GM12878 (cell line): ENCODE measurements at regions not wholly inside any gene's neighbourhood (a gene's known extent, or its start where the extent isn't known, plus 50 kb on each side); places are given as distances from the start of the nearest gene placed in this dataset.

Source experiments
- ATAC-seq: fragments of 200-7000 bp; cut with Tn5 transposase; 3 replicates; pipeline ENCODE4 v1.9.1; 2020; ENCODE audit warnings: mild to moderate bottlenecking, moderate library complexity
- BruUV-seq: library from RNA; stranded (reverse); fragments of 400-500 nt; replicated peaks from 2 replicates; lab custom pipeline; 2021; lab: Mats Ljungman, UMichigan
- CTCF ChIA-PET: fragments of 300-600 bp; sonication (Branson Sonifier 250); formaldehyde crosslinking; extraction: SDS; loops from one replicate; lab custom pipeline; 2021; ENCODE audit warnings: inconsistent platforms; lab: Yijun Ruan, JAX
- POLR2A ChIA-PET: fragments of 350-600 bp; formaldehyde crosslinking; extraction: SDS; loops from one replicate; lab custom pipeline; 2021; ENCODE audit warnings: inconsistent platforms; lab: Charles Lee
- RAD21 ChIA-PET: fragments of 300-600 bp; sonication (Branson Sonifier 250); formaldehyde crosslinking; loops from one replicate; lab custom pipeline; 2023; ENCODE audit warnings: antibody characterized with exemption; ENCODE audit not compliant: unreplicated experiment; lab: Charles Lee
- SMC1A ChIA-PET: fragments of 300-600 bp; sonication (Branson Sonifier 250); formaldehyde crosslinking; loops from one replicate; lab custom pipeline; 2023; ENCODE audit not compliant: unreplicated experiment, uncharacterized antibody; lab: Charles Lee
- DNase-seq: peaks from one replicate; pipeline ENCODE4 v3.0.0-alpha.2; 2011; ENCODE audit warnings: low read depth, low spot score
- FAIRE-seq: peaks from 3 replicates; lab custom pipeline; 2011; peaks lifted over from hg19 to GRCh38; lab: Jason Lieb, UNC
- H2AFZ ChIP-seq: 2 replicates; pipeline ENCODE4 v1.6.0; 2011; ENCODE audit warnings: low read depth, low read length, control low read depth; ENCODE audit not compliant: control insufficient read depth
- H3K27ac ChIP-seq: 2 replicates; pipeline ENCODE4 v1.5.1; 2011; ENCODE audit warnings: control low read depth; ENCODE audit not compliant: control insufficient read depth, insufficient read depth
- H3K27me3 ChIP-seq, 2 experiments: replicated peaks in 1 of 2; 2 replicates each; pipeline versions ENCODE4 v1.6.0 to v1.6.1; 2011; ENCODE audit warnings: low read length in 1 of 2; ENCODE audit not compliant: control insufficient read depth in 2 of 2, insufficient read depth in 2 of 2
- H3K36me3 ChIP-seq, 2 experiments: 2 replicates each; pipeline ENCODE4 v1.5.1; 2011; ENCODE audit warnings: low read length in 1 of 2; ENCODE audit not compliant: control insufficient read depth in 2 of 2, insufficient read depth in 2 of 2
- H3K4me1 ChIP-seq: 2 replicates; pipeline ENCODE4 v1.6.1; 2011; ENCODE audit warnings: mild to moderate bottlenecking, low read length, moderate library complexity, mixed read lengths; ENCODE audit not compliant: control insufficient read depth, insufficient read depth
- H3K4me2 ChIP-seq: 2 replicates; pipeline ENCODE4 v1.6.0; 2011; ENCODE audit warnings: control low read depth; ENCODE audit not compliant: control insufficient read depth, insufficient read depth
- H3K4me3 ChIP-seq: fragments of 200-600 bp; sonication (generic); 2 replicates; pipeline ENCODE4 v1.5.1; 2016
- H3K79me2 ChIP-seq: 2 replicates; pipeline ENCODE4 v1.6.0; 2011; ENCODE audit warnings: low read length; ENCODE audit not compliant: control insufficient read depth, insufficient read depth
- H3K9ac ChIP-seq: 2 replicates; pipeline ENCODE4 v1.8.0; 2011; ENCODE audit warnings: low read length, control low read depth, mixed read lengths; ENCODE audit not compliant: control insufficient read depth, insufficient read depth
- H3K9me3 ChIP-seq: replicated peaks from 3 replicates; pipeline ENCODE4 v1.5.1; 2011; ENCODE audit warnings: mild to moderate bottlenecking, low read length; ENCODE audit not compliant: control insufficient read depth, insufficient read depth
- H4K20me1 ChIP-seq: 2 replicates; pipeline ENCODE4 v1.6.0; 2011; ENCODE audit not compliant: control insufficient read depth, insufficient read depth
- E2F8 ChIP-seq: fragments of 450-650 bp; IDR thresholded peaks from 2 replicates; pipeline ENCODE4 v1.6.1; 2018; ENCODE audit warnings: mild to moderate bottlenecking, low read depth, moderate library complexity; ENCODE audit not compliant: partially characterized antibody
- E4F1 ChIP-seq: fragments of 450-650 bp; IDR thresholded peaks from 2 replicates; pipeline ENCODE4 v1.6.1; 2018; ENCODE audit warnings: borderline replicate concordance, mild to moderate bottlenecking; ENCODE audit not compliant: partially characterized antibody
- FOXK2 ChIP-seq: fragments of 450-650 bp; IDR thresholded peaks from 2 replicates; pipeline ENCODE4 v1.6.1; 2017; ENCODE audit warnings: mild to moderate bottlenecking, moderate library complexity
- IKZF2 ChIP-seq, 2 experiments: fragments of 450-650 bp; IDR thresholded peaks; 2 replicates each; pipeline ENCODE4 v1.6.1; 2017; ENCODE audit warnings: mild to moderate bottlenecking in 2 of 2, moderate library complexity in 2 of 2
- POU2F2 ChIP-seq: IDR thresholded peaks from 3 replicates; pipeline ENCODE4 v1.6.1; 2011; ENCODE audit warnings: low read depth, mild to moderate bottlenecking, low read length, borderline replicate concordance
- TARDBP ChIP-seq: IDR thresholded peaks from 2 replicates; pipeline ENCODE4 v1.6.1; 2016; ENCODE audit warnings: borderline replicate concordance
- USF2 ChIP-seq: IDR thresholded peaks from 2 replicates; pipeline ENCODE4 v1.6.1; 2011; ENCODE audit warnings: low read depth, low read length, improper control_type of control experiment, borderline replicate concordance
- WGBS: methylation state at CpG from one replicate; pipeline ENCODE4 v1.1.6; 2016; ENCODE audit warnings: low lambda C conversion rate; ENCODE audit not compliant: insufficient replicate concordance, insufficient coverage; ENCODE audit errors: missing lambda C conversion rate; 5-methylcytosine and 5-hydroxymethylcytosine counted together
- in situ Hi-C: fragments of 300-500 bp; cut with MboI; formaldehyde crosslinking; loops from 9 replicates; pipeline ENCODE4 v1.14.3; 2018; ENCODE audit warnings: mixed read lengths
- intact Hi-C: fragments of 100-400 bp; cut with micrococcal nuclease; formaldehyde crosslinking; loops from one replicate; pipeline ENCODE4 v1.14.2; 2022; ENCODE audit not compliant: unreplicated experiment
- TF ChIP-seq, protein P1 (sequence below): IDR thresholded peaks from 2 replicates; pipeline ENCODE4 v1.6.1; 2012; ENCODE audit warnings: mild to moderate bottlenecking, low read depth, low read length
- TF ChIP-seq, protein P2 (sequence below): fragments of 450-650 bp; IDR thresholded peaks from 2 replicates; pipeline ENCODE4 v1.6.1; 2017; ENCODE audit warnings: antibody characterized with exemption, mild to moderate bottlenecking, moderate library complexity

DNA sequence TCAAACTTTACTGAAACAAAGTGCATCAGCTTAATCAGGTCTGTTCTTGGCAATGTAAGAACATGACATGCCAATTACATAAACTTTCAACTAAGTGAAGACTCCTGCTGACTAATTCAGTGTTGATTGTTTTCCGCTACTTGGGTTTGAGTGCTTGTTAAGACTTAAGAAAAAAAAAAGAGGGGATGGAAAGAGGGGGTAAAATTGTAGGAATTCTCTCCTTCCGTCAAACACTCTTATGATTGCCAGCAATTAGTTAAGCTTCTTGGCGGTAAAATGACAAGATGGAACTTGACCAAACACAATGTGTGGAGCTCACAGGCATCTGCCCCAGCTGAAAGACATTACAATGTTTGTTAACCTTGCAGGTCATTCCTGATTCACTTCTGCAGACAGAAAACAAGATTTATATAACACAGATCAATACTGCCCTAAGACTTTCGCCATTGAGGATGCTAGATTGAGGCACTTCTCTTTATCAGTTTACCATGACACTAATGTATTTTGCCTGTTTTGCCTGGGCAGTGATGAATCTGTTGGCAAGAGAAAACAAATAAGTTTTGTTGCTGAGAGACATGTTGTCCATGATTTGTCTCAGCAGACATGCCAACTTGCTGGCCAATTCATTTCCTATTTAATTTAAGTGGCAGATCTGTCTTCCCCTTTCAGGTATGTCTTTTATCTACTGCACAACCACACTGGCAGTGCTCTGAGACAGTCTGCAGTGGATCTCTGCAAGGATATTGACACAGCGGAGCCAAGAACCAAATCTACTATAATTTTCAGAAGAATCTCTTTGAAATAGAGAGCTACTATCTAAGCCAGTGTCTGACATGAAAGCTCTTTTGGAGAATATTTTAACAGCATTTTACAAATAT, 410.0 kb upstream of the KCNH7 start:
- Histone ChIP-seq H3K9me3 (no peaks in the 10 kb centered on the region), H3K36me3 (no peaks in the 10 kb centered on the region), H3K79me2 (no peaks in the 10 kb centered on the region), H3K27ac (no peak overlapping the region), H3K4me2 (no peak overlapping the region), H4K20me1 (no peaks in the 10 kb centered on the region), H3K4me3 (no peak overlapping the region), H3K9ac (no peak overlapping the region), H2AFZ (no peak overlapping the region), H3K27me3 (no peaks in the 10 kb centered on the region), H3K4me1 (no peaks in the 10 kb centered on the region)
- WGBS = 38% methylated on average over 5 of the region's 5 CpGs
- in situ Hi-C loops = no loop called here
- CTCF ChIA-PET = interaction anchor here (1.8 kb wide), 1 partner anchor 9 kb away, joined by 4 read pairs; no protein-coding TSS in a partner anchor
- FAIRE-seq (no peak), ATAC-seq (no peak), DNase-seq (no peak)
- intact Hi-C loops = no loop called here
- no TSS peak for BruUV-seq
- POLR2A ChIA-PET = no interaction called here
- SMC1A ChIA-PET = interaction anchor here (1.0 to 1.8 kb wide), 2 partner anchors 9 to 20 kb away, joined by 4 read pairs; no protein-coding TSS in a partner anchor
- RAD21 ChIA-PET = no interaction called here
- TF ChIP-seq E4F1 = no peak
- TF ChIP-seq USF2 = no peak
- TF ChIP-seq, protein P1, sequence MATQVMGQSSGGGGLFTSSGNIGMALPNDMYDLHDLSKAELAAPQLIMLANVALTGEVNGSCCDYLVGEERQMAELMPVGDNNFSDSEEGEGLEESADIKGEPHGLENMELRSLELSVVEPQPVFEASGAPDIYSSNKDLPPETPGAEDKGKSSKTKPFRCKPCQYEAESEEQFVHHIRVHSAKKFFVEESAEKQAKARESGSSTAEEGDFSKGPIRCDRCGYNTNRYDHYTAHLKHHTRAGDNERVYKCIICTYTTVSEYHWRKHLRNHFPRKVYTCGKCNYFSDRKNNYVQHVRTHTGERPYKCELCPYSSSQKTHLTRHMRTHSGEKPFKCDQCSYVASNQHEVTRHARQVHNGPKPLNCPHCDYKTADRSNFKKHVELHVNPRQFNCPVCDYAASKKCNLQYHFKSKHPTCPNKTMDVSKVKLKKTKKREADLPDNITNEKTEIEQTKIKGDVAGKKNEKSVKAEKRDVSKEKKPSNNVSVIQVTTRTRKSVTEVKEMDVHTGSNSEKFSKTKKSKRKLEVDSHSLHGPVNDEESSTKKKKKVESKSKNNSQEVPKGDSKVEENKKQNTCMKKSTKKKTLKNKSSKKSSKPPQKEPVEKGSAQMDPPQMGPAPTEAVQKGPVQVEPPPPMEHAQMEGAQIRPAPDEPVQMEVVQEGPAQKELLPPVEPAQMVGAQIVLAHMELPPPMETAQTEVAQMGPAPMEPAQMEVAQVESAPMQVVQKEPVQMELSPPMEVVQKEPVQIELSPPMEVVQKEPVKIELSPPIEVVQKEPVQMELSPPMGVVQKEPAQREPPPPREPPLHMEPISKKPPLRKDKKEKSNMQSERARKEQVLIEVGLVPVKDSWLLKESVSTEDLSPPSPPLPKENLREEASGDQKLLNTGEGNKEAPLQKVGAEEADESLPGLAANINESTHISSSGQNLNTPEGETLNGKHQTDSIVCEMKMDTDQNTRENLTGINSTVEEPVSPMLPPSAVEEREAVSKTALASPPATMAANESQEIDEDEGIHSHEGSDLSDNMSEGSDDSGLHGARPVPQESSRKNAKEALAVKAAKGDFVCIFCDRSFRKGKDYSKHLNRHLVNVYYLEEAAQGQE = no peak
- no peak for TF ChIP-seq FOXK2
- TF ChIP-seq TARDBP = no peak
- no peak for TF ChIP-seq POU2F2
- TF ChIP-seq, protein P2, sequence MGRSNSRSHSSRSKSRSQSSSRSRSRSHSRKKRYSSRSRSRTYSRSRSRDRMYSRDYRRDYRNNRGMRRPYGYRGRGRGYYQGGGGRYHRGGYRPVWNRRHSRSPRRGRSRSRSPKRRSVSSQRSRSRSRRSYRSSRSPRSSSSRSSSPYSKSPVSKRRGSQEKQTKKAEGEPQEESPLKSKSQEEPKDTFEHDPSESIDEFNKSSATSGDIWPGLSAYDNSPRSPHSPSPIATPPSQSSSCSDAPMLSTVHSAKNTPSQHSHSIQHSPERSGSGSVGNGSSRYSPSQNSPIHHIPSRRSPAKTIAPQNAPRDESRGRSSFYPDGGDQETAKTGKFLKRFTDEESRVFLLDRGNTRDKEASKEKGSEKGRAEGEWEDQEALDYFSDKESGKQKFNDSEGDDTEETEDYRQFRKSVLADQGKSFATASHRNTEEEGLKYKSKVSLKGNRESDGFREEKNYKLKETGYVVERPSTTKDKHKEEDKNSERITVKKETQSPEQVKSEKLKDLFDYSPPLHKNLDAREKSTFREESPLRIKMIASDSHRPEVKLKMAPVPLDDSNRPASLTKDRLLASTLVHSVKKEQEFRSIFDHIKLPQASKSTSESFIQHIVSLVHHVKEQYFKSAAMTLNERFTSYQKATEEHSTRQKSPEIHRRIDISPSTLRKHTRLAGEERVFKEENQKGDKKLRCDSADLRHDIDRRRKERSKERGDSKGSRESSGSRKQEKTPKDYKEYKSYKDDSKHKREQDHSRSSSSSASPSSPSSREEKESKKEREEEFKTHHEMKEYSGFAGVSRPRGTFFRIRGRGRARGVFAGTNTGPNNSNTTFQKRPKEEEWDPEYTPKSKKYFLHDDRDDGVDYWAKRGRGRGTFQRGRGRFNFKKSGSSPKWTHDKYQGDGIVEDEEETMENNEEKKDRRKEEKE = no peak
- no peak for TF ChIP-seq IKZF2 (IDR thresholded peaks at IDR 0.05)
- TF ChIP-seq E2F8 = no peak
